Left renal cortex interstitium (tissue), 4 donors: ENCODE measurements at regions not wholly inside any gene's neighbourhood (a gene's known extent, or its start where the extent isn't known, plus 50 kb on each side); places are given as distances from the start of the nearest gene placed in this dataset.
A peak's percentile ranks its signal among the peaks of the same experiment; 100 is the strongest.

Experiments
- DNase-seq, 4 donors: peaks; one replicate each; pipeline ENCODE4 v3.0.0-alpha.2; 2013; ENCODE audit warnings: low read depth in 4 of 4, low spot score in 2 of 4, missing footprints in 1 of 4

- no peak for DNase-seq
Observed at GRCh38 chr4:60249784-60250183, 950.3 kb upstream of the ADGRL3 start.

DNA sequence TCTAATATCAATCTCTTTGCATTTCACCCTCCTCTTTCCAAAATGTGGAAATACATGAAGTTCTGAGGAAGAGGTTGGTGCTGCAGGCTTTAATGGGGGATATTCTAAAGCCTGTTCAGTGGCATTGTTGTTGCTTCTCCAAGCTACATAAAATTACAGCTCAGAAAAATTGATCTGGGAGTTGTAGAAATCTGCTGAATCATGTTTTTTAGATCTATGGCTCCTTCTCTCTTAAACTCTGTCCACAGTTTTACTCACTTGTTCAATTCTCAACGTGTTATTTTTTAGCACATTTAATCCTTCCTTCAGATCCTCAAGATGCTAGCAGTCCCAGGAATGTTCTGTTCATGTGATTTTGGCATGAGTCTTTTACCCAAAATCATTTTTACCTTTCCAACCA lies 949.5 kb upstream of the ADGRL3 start:
- no peak for DNase-seq

DNA sequence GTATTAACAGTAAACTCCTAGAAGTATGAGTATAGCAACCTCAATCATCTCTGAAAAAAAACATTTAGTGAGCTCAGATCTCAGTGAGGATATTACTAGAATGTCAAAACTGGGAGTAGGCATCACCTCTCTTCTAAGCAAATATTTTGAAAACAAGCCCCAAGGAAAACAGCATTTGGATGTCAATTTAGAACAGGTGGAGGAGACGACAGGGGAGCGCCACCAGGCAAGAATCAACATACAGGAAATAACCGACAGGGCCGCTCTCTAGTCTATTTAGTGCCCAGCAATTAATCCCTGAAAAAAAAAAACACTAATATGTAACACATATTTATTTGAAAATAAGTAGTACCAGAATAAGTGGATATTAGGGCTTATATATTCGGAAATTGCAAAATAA lies 940.3 kb upstream of the ADGRL3 start:
- no peak for DNase-seq

GRCh38 chr4:60266505-60266904 lies 933.6 kb upstream of the ADGRL3 start:
- DNase-seq, result no peak

DNA sequence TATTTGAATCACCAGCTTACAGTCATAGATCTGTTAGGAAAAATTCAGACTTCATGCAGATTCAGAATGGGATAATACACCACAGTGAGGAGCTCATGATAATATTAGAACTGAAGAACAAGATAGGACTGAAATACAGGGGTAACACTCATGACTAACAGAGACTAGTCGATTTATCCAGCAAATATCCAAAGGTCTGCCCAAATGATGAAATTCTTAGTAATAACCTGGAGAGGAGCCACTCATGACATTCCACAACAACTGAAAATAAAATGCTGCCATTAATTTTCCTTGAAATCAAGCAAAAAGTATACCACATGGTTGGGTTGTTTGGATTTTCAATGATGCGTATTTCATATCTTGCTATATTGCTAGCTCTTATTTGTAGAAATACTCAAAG lies 903.7 kb upstream of the ADGRL3 start:
- DNase-seq, result no peak

DNA sequence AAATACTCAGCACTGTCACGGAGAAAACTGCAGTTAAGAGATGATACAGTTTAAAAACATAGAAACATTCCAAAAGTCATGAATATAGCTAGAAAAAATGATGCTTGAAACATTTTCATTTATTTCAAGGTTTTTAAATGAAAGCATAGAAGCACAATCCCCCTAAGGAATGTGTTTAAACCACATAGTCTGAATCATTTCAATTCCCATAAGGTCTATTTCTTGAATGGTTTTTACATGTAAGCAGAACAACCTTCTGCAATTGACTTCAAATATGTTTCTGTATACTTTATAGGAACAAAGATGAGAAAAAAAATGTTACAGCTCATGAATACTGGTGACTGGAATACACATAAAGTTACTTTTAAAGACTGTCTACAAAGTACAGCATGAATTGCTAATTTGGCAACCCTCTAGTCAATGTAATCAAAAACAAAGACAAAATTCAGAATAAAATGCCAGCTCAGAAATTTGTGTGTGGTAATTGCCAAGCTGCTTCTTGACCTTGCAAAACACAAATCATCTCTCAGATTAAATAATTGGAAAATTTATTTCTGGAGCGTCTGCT lies 886.4 kb upstream of the ADGRL3 start:
- no peak for DNase-seq

- no peak for DNase-seq
Observed at GRCh38 chr4:60314416-60314815, 885.7 kb upstream of the ADGRL3 start.

- no peak for DNase-seq
Observed at GRCh38 chr4:60315586-60315985, 884.5 kb upstream of the ADGRL3 start.

- DNase-seq, result no peak
Observed at GRCh38 chr4:60326735-60327134, 873.4 kb upstream of the ADGRL3 start.

- no peak for DNase-seq
Observed at GRCh38 chr4:60327651-60328050, 872.5 kb upstream of the ADGRL3 start.

GRCh38 chr4:60344908-60345307 lies 855.2 kb upstream of the ADGRL3 start:
- DNase-seq, result no peak

GRCh38 chr4:60345392-60345791 lies 854.7 kb upstream of the ADGRL3 start:
- no peak for DNase-seq

- DNase-seq, result peak; percentile 9 to 29 (median 16)
Observed at GRCh38 chr4:60359746-60360367, 840.3 kb upstream of the ADGRL3 start.

DNA sequence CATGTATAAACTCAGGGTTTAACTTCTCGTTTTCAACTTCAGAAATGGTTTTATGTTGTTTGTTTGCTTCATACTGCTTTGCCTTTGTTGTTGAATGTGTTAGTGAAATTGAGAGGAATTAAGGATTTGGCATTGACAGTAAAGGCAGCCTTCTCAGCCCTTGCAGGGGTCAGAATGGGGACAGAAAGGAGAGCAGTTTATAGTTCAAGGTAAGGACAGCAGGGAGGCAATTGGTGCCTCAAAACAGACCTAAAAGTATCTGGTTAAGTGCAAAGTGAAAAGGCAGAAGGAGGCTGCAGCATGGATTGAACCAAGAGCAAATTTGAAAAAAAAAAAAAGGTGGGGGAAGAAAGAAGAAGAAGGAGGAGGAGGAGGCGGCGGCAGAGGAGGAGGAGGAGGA lies 835.0 kb upstream of the ADGRL3 start:
- DNase-seq, result no peak

DNA sequence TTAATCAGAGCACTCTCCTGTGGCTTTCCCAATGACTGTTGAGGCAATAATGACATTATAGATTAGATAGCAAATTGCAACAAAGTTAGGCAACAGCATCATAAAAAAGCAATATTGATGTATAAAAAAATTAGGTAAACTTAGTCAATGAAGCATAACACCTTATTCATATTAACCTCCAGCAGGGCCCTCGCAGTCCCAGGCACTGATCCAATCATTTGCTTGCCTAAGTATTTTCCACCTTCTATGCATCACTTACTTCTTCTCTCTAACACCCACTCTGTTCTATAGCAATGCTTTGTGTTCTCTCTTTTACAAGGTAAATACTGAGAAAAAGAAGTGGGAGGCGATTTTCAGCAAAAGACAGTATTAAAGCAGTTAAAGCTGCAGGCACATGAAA lies 833.5 kb upstream of the ADGRL3 start:
- DNase-seq, result no peak

- no peak for DNase-seq
Observed at GRCh38 chr4:60368986-60369385, 831.1 kb upstream of the ADGRL3 start.

- DNase-seq, result no peak
Observed at GRCh38 chr4:60378010-60378409, 822.1 kb upstream of the ADGRL3 start.

DNA sequence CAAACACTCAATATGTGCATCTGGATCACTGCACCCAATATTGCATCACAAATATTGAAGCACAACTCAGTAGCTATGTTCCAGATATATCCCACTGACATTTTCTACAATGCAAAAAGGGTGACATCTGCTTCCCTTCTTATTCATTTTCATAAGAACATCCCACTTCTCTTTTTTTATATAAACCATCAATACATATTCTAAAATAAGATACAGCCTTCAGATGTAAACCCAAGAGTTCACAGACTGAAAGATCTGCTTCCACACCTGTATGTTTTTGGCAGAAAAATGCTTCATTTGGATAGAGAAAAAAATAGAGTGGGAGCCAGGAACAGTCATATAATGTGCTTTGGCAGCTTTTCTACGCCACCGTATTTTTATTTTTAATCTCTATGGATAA lies 815.6 kb upstream of the ADGRL3 start:
- DNase-seq, result no peak

DNA sequence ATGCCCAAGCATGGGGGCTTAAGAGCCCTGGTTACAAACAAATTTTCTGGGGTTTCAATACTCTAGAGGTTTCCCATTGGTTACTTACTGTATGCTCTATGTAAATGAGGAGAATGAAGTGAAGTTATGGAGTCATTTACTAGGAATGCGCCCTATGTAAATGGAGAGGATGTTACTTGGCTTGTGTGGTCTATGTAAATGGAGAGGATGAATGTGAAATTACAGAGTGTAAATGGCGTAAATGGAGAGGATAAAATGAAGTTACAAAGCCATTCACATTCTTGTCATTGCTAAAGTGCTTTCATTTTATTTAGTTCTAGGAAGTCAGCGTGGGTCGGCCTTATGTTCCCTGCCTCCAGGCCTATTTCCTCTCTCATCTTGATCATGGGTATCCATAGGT lies 810.5 kb upstream of the ADGRL3 start:
- no peak for DNase-seq

DNA sequence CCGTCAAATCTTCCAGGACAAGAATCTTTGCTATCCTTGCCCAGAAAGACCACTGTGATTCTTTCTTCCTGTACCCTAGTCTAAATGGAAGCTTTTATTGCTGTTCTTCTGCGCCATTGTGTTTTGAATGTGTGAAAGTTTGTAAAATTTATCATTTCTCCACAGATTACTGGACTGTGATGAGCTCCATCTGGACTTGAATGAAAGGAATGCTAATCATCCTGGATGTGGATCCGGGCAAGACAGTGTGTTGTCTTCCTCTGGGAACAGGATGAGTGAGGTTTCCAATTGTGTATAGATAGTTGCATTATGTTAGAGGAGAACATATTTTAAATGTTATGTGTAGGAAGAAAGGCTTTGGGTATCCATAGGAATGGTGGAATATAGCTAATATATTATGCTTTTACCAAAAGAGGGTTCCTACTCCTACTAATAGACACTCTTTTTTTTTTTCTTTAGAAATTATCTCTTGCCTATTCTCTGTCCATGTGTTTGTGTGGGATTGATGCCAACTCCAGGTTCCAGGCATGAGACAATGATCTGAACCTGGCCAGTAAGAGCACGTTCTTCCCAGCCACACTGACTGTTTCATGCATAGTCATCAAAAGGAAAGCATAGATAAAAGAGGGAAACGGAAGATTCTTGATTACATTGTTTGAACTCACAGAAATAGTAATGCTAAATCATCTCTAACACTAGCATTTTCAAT lies 803.6 kb upstream of the ADGRL3 start:
- no peak for DNase-seq

DNA sequence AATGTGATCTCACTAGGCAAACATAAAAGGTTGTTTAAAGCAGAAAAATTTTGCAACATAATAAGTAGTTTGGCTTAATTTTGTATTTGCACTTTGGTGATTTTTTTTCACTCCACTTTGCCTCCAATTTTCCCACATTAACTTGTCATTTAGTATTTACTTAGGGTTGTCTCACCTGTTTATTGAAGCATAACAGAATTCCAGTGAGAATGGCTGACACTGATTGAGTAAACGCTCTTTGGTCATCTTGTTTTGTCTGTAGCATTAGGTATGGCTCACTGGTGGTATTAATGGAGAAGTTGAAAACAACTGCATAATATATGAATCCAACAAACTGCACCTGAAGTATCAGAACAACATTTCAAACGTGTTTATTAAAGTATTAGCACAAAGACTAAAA lies 799.5 kb upstream of the ADGRL3 start:
- DNase-seq, result no peak

DNA sequence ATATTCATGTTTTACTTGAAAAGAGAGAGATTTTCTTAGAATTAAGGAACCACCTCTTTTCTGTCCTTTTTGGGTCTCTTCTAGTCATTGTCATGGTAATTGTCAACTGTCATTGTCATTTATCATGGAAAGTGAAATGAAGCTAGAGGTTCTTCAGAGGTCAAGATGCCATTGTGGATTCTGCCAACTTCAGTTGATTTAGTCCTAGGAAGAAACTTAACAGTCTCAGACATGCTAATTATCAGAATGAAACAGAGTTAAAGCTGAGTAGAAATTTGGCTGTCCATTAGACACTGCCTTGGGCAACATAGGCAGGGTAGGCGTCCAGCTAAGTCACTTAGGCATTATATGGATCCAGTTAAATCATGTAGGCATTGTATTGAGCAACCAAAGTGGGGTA lies 796.1 kb upstream of the ADGRL3 start:
- no peak for DNase-seq
